SK-N-MC (cell line): ENCODE measurements at regions not wholly inside any gene's neighbourhood (a gene's known extent, or its start where the extent isn't known, plus 50 kb on each side); places are given as distances from the start of the nearest gene placed in this dataset.

ENCODE experiments used
- FOXP2 ChIP-seq: optimal IDR thresholded peaks from 2 replicates; pipeline ENCODE3; 2011; ENCODE audit warnings: mild to moderate bottlenecking, moderate library complexity; ENCODE audit not compliant: insufficient read depth; ENCODE audit errors: extremely low read length, control extremely low read depth
- POLR2AphosphoS5 ChIP-seq: IDR thresholded peaks from 2 replicates; pipeline ENCODE4 v1.6.1; 2012; ENCODE audit warnings: mild to moderate bottlenecking, low read depth, low read length, borderline replicate concordance

- TF ChIP-seq POLR2AphosphoS5 (no peak), FOXP2 (no peak)
Measured at GRCh38 chr13:74476365-74476764, 342.2 kb upstream of the KLF12 start.
